Right atrium auricular region (tissue), 2 donors: ENCODE measurements at regions not wholly inside any gene's neighbourhood (a gene's known extent, or its start where the extent isn't known, plus 50 kb on each side); places are given as distances from the start of the nearest gene placed in this dataset.

Experiments used
- DNase-seq: peaks from one replicate; pipeline ENCODE4 v3.0.0-alpha.2; 2019; ENCODE audit warnings: low spot score
- H3K27ac ChIP-seq, 2 donors: fragments of 200-600 bp; sonication (generic); 1 replicate in 1 of 2; 2 replicates in 1 of 2; pipeline ENCODE4 v1.5.1; 2016 to 2019
- H3K27me3 ChIP-seq, 2 donors: fragments of 200-600 bp; sonication (generic); one replicate each; pipeline versions ENCODE4 v1.5.1 to v1.6.0; 2017 to 2019
- H3K36me3 ChIP-seq: fragments of 200-600 bp; sonication (generic); one replicate; pipeline ENCODE4 v1.5.1; 2016
- H3K4me1 ChIP-seq, 2 donors: fragments of 200-600 bp; sonication (generic); one replicate each; pipeline versions ENCODE4 v1.5.1 to v1.6.0; 2017 to 2019
- H3K4me3 ChIP-seq, 2 donors: fragments of 200-600 bp; sonication (generic); 1 replicate in 1 of 2; 2 replicates in 1 of 2; pipeline ENCODE4 v1.5.1; 2017 to 2019; ENCODE audit warnings: mild to moderate bottlenecking in 1 of 2, moderate library complexity in 1 of 2
- H3K9me3 ChIP-seq, 2 donors: fragments of 200-600 bp; sonication (generic); one replicate each; pipeline ENCODE4 v1.5.1; 2019
- CTCF ChIP-seq, 2 donors: fragments of 200-600 bp; sonication (generic); IDR thresholded peaks; one replicate each; pipeline ENCODE4 v1.5.1; 2019; ENCODE audit warnings: antibody characterized with exemption in 2 of 2

GRCh38 chr2:181334158-181334826 is 122.9 kb upstream of the ITGA4 start:
- DNase-seq, result no peak
- H3K9me3 ChIP-seq, result peaks cover 0 to 7% of the 10 kb centered on the region in 2 donors
- TF ChIP-seq CTCF (IDR thresholded peaks at IDR 0.05), result no peak
- no peaks in the 10 kb centered on the region for H3K4me1 ChIP-seq
- no peaks in the 10 kb centered on the region for H3K36me3 ChIP-seq
- no peak overlapping the region for H3K4me3 ChIP-seq
- H3K27me3 ChIP-seq, result no peaks in the 10 kb centered on the region
- no peak overlapping the region for H3K27ac ChIP-seq

DNA sequence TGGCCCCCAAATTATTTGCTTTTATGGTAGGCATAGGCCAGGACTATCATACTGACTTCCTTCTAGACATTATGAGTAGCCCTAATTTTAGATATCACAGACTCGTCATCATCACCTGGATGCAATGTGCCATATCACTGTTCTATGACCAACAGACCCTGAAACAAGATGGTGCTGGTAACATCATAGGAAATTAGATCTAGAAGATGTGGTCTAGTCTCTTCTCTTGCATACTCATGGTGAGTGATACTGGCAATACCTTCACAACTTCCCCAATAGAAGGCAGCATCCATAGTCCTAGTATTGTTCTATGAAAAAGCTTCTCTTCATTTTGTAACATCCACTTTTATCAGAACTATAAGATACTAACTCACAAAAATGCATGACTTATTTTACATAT is 116.3 kb upstream of the ITGA4 start:
- H3K27me3 ChIP-seq, result no peaks in the 10 kb centered on the region
- H3K36me3 ChIP-seq, result no peaks in the 10 kb centered on the region
- no peaks in the 10 kb centered on the region for H3K4me1 ChIP-seq
- no peaks in the 10 kb centered on the region for H3K9me3 ChIP-seq
- TF ChIP-seq CTCF (IDR thresholded peaks at IDR 0.05), result no peak
- H3K27ac ChIP-seq, result no peak overlapping the region
- DNase-seq, result no peak
- no peak overlapping the region for H3K4me3 ChIP-seq

GRCh38 chr2:181341855-181342600 is 115.2 kb upstream of the ITGA4 start:
- Histone ChIP-seq H3K27ac (no peak overlapping the region), H3K4me1 (no peaks in the 10 kb centered on the region), H3K27me3 (no peaks in the 10 kb centered on the region), H3K9me3 (no peaks in the 10 kb centered on the region), H3K36me3 (no peaks in the 10 kb centered on the region), H3K4me3 (no peak overlapping the region)
- no peak for DNase-seq
- TF ChIP-seq CTCF (IDR thresholded peaks at IDR 0.05), result no peak

GRCh38 chr2:181348107-181348837 is 108.9 kb upstream of the ITGA4 start:
- H3K9me3 ChIP-seq, result no peaks in the 10 kb centered on the region
- no peak for DNase-seq
- no peak overlapping the region for H3K4me3 ChIP-seq
- TF ChIP-seq CTCF (IDR thresholded peaks at IDR 0.05), result no peak
- no peaks in the 10 kb centered on the region for H3K27me3 ChIP-seq
- no peaks in the 10 kb centered on the region for H3K4me1 ChIP-seq
- no peaks in the 10 kb centered on the region for H3K36me3 ChIP-seq
- no peak overlapping the region for H3K27ac ChIP-seq

DNA sequence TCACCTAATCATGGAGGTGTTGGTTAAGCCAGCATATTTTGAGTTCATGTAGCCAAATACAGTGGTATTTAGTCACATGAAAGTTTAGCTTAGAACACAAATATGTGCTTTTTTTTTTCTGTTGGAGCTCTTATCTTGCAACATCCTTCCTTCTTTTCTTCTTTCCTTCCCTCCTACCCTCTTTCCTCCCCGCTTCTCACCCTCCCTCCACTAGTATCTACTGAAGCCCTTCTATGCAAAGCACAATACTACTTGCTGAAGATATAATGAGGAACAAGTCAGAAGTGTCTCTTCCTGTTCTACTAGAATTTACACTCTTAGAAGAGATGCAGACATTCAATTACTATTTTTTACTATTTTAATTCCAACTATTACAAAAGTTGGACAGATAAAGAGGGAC is 105.0 kb upstream of the ITGA4 start:
- H3K27ac ChIP-seq, result no peak overlapping the region
- no peaks in the 10 kb centered on the region for H3K4me1 ChIP-seq
- no peak for TF ChIP-seq CTCF (IDR thresholded peaks at IDR 0.05)
- no peak for DNase-seq
- no peaks in the 10 kb centered on the region for H3K27me3 ChIP-seq
- H3K4me3 ChIP-seq, result no peak overlapping the region
- no peaks in the 10 kb centered on the region for H3K9me3 ChIP-seq
- no peaks in the 10 kb centered on the region for H3K36me3 ChIP-seq
